ENCODE measurements at regions not wholly inside any gene's neighbourhood (a gene's known extent, or its start where the extent isn't known, plus 50 kb on each side); places are given as distances from the start of the nearest gene placed in this dataset.

DNA sequence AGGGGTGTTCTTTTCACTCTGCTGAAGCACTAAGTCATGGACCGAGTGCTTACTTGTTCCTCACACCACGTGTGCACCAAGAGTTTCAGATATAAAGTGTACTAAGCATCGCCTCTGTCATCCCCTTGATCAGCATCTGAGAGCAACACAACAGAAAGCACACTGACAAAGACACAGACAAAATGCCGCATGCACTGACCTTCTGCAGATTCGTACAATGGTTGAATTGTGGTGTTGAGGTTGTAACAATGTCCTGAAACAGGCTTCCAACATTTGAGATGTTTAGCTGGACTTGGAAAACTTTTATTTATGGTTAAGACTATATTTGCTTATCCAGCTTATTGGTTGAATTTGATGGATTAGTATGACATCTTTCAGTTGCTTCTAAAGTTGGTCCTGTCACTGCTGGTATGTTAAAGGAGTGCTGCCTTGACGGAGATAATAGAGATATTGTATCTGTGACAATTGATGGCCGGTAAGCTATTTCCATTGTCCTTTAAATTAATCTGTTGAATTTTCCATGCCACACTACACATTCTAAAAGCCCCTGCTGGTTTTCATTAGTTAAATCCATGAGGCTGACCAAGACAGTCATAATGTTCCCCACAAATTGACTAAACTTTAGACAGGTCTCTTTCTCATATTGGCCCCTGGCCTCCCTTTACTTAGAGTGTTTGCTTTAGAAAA lies 99.9 kb downstream of the CBLN2 start:
- TF ChIP-seq, protein P1, sequence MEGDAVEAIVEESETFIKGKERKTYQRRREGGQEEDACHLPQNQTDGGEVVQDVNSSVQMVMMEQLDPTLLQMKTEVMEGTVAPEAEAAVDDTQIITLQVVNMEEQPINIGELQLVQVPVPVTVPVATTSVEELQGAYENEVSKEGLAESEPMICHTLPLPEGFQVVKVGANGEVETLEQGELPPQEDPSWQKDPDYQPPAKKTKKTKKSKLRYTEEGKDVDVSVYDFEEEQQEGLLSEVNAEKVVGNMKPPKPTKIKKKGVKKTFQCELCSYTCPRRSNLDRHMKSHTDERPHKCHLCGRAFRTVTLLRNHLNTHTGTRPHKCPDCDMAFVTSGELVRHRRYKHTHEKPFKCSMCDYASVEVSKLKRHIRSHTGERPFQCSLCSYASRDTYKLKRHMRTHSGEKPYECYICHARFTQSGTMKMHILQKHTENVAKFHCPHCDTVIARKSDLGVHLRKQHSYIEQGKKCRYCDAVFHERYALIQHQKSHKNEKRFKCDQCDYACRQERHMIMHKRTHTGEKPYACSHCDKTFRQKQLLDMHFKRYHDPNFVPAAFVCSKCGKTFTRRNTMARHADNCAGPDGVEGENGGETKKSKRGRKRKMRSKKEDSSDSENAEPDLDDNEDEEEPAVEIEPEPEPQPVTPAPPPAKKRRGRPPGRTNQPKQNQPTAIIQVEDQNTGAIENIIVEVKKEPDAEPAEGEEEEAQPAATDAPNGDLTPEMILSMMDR (IDR thresholded peaks at IDR 0.05; ENCODE audit: insufficient read depth, low read depth, low read length, missing control alignments): no peak
- no peak overlapping the region for H3K4me3 ChIP-seq (ENCODE audit: low read depth, low read length)
- DNase-seq (ENCODE audit: low read depth): no peak

DNA sequence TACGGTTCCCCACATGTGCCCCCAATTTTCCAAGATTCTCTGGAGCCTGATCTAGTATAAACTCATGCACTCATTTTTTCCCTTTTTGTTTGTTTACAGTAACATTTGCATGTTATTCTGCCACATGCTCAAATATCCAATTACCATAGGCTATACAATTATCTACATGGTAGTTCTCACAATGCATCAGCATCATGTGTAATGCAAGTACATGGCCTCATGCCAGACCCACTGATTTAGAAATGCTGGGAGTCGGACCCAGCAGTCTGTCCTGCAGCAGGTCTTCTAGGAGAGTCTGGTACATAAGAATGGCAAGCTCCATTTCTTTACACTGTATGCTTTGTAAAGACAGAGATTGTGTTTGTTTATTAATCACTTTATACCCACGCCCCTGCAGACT lies 107.7 kb downstream of the CBLN2 start:
- TF ChIP-seq, protein P1 (IDR thresholded peaks at IDR 0.05; ENCODE audit: insufficient read depth, low read depth, low read length, missing control alignments): no peak
- DNase-seq (ENCODE audit: low read depth): no peak
- no peak overlapping the region for H3K4me3 ChIP-seq (ENCODE audit: low read depth, low read length)

DNA sequence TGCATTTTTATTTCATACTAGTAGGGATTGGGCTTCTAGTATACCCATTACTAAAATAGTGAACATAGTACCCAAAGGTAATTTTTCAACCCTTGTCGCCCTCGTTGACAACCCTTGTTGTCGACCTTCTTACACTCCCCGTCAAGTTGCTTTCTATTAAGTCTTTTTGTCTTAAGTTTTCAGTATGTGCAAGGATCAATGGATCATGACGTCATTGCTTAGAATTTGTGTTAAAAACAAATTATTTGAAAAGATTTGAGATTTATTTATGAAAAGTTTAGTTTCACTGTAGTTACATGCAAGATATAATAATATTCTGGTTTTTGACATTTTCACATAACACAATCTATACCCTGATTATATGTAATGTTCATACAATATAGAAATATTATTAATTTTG lies 110.4 kb downstream of the CBLN2 start:
- no peak for DNase-seq (ENCODE audit: low read depth)
- TF ChIP-seq, protein P1 (IDR thresholded peaks at IDR 0.05; ENCODE audit: insufficient read depth, low read depth, low read length, missing control alignments): no peak
- H3K4me3 ChIP-seq (ENCODE audit: low read depth, low read length): no peak overlapping the region

DNA sequence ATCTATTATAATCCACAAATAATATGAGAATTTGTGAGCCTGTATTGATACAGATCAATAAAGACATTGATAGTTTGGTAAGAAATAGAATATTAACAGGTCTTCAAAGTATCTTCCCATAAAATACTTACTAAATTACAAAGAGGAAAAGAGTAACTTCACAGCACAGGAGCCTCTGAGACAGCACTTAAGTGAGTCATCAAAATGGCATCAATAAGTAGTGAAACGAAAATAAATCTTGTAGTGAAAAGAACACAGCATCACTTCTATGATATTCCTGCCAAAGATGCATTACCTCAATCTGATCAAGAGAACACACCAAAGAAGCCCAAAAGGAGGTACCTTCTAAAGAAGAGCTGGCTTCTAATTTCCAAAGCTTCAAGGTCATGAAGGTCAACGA lies 116.4 kb downstream of the CBLN2 start:
- TF ChIP-seq, protein P1 (IDR thresholded peaks at IDR 0.05; ENCODE audit: insufficient read depth, low read depth, low read length, missing control alignments): no peak
- no peak overlapping the region for H3K4me3 ChIP-seq (ENCODE audit: low read depth, low read length)
- no peak for DNase-seq (ENCODE audit: low read depth)

DNA sequence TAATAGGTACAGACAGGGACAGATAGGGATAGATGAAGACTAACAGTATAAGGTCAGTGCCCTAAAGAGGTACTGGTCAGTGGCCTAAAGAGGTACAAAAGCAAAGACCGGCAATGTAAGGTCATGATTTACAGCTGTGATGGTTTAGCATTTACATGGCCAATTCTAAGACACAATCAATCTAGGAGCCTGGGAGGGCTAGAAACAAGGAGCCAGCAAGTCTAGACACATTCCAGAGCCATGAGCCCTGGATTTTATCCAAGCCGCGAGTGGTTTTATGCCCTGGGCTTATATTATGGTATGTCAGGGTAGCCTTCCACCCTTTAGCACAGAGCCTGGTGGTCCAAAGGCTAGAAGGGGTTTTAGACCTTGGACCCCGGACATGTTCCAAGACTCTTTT lies 124.2 kb downstream of the CBLN2 start:
- DNase-seq (ENCODE audit: low read depth): no peak
- TF ChIP-seq, protein P1 (IDR thresholded peaks at IDR 0.05; ENCODE audit: insufficient read depth, low read depth, low read length, missing control alignments): no peak
- no peak overlapping the region for H3K4me3 ChIP-seq (ENCODE audit: low read depth, low read length)

DNA sequence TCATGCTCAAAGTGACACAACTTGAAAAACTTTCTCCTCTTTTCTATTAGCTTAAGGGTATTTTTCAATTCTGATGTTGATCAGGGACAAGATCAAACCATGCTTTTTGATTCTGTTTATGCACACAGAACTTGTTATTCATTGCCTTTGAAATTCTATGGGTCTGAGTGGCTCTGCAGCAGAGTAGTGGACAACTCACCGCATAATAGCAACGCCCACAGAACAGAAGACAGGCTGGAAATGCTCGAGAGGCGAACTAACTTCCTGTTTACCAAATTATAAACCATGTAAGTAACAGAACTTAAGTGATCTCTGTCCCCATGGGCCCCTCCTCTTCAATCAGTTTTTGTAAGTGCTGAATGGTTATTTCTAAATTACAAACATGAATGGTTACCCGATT lies 131.2 kb downstream of the CBLN2 start:
- H3K4me3 ChIP-seq (ENCODE audit: low read depth, low read length): no peak overlapping the region
- no peak for DNase-seq (ENCODE audit: low read depth)
- TF ChIP-seq, protein P1 (IDR thresholded peaks at IDR 0.05; ENCODE audit: insufficient read depth, low read depth, low read length, missing control alignments): no peak

DNA sequence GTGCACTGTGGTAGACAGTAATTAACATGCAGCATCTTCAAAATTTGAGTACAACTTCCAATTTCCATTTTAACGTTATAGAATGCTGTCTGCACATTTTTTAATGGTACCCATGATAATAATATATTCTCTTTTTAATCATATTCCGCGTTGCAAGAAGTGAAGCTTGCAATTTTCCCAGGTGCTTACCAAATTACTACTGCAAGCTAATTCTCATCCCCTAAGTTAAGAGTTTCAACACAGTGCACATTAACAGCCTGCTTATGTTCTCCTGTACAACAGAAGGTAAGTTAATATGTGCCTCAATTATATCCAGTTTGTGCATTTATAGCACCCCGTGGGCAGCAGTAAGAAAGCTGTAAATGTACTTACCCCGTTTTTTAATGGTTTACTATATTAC lies 132.9 kb downstream of the CBLN2 start:
- TF ChIP-seq, protein P1 (IDR thresholded peaks at IDR 0.05; ENCODE audit: insufficient read depth, low read depth, low read length, missing control alignments): no peak
- DNase-seq (ENCODE audit: low read depth): no peak
- no peak overlapping the region for H3K4me3 ChIP-seq (ENCODE audit: low read depth, low read length)

All from GM12865 (cell line).